GM19397 (cell line): ENCODE measurements at regions not wholly inside any gene's neighbourhood (a gene's known extent, or its start where the extent isn't known, plus 50 kb on each side); places are given as distances from the start of the nearest gene placed in this dataset.

Experiments used
- ATAC-seq: cut with Tn5 transposase; IDR thresholded peaks from one replicate; pipeline ENCODE4 v1.9.1; 2021; ENCODE audit warnings: mild to moderate bottlenecking, moderate library complexity; ENCODE audit not compliant: unreplicated experiment

DNA sequence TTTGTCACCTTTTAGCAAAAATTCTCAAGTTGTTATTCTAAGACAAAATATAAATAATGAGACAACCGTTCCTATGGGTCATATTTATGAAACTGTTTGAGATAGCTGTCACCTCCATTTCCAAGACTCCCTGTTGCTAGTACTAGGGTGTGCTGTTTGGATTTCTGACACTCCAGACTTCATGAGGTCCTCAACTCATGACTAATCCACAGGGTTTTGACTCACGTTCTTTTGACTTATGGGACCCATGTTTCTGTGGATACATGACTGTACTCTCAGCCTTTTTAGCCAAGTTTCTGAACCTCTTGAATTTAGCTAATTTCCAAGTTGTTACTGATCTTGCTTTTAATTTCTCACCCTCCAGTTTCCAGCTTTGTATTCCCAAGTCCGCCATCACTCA, 178.7 kb upstream of the FAM98A start:
- ATAC-seq, result no peak

DNA sequence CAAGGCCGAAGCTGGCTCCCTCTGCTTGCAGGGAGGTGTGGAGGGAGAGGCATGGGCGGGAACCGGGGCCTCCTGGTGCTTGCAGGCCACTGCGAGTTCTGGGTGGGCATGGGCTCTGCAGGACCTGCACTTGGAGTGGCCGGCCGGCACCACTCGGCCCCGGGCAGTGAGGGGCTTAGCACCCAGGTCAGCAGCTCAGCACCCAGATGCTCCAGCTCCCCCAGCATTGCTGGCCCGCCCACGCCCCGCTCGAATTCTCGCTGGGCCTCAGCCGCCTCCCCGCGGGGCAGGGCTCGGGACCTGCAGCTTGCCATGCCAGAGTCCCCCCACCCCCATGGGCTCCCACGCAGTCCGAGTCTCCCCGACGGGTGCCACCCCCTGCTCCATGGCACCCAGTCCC, 176.2 kb upstream of the FAM98A start:
- ATAC-seq, result no peak

DNA sequence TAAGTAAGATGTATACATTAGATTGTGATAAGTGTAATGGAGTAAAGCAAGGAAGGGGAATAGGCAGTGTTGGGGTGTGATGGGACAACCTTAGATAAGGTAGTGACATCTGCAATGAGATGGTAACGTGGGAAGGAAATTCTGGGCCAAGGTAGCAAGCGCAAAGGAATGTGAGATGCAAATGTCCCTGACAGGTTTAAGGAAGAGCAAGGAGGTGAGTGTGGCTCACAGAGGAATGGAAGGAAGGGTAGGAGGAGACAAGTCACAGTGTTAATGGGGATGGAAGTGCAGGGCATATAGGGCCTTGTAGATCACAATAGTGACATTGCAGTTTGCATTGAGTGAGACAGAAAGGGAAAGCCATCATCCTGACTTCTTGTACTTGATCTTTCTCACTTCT, 170.9 kb upstream of the FAM98A start:
- no peak for ATAC-seq

DNA sequence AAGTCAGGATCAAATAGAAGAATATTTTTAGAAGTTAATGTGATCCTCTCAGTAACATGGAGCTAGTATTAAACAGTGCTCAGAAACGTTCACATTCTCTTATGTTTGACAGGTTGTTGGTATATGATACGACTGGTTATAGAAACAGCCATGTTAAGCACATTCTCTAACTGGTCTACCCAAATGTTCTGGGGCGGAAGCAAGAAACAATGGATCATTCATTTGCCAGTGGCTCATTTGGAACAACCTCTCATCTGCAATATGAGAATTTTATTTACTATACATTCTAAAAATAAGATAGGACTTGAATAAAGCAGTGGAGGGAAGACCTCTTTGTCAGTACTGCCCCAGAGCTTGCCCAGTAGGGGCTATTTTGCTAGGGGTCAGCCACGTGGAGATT, 167.1 kb upstream of the FAM98A start:
- no peak for ATAC-seq

DNA sequence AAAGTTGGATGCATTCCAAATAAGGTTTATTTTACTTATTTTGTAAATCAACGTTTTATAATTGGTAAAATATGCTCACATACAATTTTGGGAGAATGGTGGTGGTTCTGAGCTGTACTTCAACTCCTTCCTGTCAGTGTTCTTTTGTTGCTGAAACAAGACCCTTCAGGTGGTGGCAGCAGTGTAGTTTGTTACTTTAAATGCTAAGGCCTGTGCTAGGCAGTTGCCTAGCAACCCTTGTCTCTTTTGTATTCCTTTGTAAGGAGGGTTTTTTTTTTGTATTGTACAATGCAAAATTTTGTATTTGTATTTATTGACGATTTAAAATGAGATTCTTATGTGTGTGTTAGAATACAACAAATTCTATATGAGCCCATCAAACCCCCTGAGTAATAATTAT, 166.0 kb upstream of the FAM98A start:
- ATAC-seq, result no peak

DNA sequence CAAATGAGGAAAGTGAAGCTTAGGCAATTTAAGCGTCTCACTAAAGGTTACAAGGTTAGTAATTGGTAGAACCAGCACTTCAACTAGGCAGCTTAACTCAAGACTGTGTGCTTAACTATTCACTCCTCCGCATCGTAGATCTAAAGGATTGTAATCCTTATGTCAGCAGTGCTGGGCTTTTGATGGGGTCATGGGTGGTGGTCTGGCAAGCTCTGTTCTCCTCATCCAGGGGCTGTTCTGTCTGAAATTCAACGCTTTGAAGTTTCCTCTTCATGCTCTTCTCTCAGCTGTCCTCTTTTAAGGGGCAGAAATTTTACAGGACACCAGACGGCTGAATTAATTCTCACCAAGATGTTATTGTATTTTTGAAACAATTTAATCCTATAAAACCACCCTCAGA, 165.5 kb upstream of the FAM98A start:
- no peak for ATAC-seq

DNA sequence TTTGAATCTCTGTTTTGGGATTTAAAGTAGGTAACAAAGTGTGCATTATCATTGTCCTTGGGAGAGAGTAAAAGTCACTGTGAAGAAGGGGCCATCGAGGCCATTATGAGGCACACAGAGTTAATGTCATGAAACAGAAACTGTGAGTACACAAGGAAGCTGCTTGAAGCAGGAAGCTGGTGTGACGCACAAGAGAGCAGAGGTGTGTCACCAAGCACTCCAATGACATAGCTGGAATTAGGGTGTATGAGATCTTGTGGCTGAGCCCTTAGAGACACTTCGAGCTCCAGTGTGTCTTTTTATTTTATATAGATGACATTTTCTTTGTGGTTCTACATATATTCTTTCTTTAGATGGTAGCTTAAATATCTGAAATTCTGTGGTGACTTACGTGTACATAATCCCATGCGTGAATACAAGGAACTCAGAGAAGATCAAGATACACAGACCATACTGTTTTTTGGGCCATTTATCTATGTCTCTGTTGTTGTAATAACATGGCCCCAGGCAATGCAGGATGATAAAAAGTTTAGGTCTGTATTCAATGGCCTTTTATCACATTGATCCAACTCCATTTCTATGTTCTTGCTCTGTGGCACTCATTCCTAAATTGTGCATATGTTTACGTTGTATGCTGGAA, 164.7 kb upstream of the FAM98A start:
- no peak for ATAC-seq

DNA sequence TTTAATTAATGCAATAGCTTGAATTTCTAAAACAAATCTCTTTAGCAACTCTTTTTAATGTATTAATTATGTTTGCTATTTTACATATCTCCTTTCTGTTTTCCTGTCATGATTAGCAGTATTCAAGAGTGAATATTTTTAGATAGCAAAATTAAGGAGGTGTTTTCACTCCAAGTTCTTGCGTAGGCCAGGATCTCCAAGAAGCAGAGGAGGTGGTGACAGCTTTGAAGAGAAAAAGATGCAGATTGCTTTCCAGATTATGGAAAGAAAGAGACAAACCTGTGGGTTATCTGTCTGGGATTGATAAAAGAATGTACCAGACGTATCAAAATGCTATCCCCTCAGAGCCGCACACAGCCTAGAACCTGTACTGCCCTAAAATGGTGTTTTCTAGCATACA, 163.5 kb upstream of the FAM98A start:
- ATAC-seq, result no peak

DNA sequence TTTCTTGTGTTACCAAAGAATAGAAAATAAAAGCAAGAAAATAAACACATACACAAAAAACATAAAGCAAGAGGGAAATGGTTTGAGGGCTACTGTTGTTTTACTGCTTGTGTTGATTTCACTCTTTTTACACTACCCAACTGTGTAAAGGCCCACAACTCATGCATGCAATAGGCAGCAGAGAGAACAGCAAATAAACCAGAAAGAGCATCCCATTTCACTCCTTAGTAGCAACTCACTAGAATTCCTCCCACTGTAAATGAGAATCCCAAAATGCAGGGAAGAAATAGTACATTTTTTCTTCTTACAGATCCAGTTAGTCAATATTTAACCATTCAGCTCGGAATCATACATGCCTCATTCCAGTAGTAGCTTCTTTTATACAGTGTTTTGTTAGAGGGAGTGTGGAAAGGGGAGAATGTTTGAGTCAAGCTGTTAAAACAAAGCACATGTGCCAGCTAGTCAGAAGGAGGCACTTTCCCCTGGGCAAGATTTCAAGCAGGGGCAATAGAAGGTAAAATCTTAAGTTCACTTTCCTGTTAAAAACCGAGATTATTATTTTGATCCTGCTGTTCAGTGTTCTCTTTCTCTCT, 147.2 kb upstream of the FAM98A start:
- ATAC-seq, result no peak

DNA sequence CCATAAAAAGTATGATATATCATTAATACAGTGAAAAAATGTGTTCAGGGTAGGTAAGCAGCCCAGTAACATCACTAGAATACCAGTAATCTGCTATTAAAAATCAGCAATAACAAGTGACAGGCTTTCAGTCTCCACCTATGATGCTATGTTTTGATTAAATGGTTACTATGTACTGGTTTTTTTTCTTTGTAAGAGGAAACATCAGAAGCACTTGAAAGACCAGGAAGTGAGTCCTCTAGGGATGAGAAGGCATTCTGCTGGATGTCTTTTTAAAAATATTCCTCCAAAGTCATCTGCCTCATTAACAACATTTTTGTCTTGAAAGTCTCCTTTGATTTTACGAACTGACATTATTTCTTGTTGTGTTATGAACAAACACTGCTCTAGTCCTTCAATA, 136.0 kb upstream of the FAM98A start:
- no peak for ATAC-seq

DNA sequence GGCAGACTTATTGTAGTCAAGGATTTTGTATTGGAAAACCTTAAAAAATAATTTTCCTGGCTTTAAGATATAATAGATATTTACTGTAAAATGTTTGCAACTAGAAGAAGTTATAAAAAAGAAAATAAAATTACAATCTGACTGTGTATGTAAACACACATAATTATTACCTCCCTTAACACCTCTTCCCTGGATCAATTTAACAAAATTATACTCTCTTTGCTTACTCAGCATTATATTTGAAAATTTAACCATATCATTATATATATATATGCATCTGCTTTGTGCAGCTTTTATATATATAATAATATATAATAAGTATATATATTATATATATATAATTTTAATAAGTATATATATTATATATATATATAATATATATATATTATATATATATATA, 131.7 kb upstream of the FAM98A start:
- ATAC-seq, result no peak

DNA sequence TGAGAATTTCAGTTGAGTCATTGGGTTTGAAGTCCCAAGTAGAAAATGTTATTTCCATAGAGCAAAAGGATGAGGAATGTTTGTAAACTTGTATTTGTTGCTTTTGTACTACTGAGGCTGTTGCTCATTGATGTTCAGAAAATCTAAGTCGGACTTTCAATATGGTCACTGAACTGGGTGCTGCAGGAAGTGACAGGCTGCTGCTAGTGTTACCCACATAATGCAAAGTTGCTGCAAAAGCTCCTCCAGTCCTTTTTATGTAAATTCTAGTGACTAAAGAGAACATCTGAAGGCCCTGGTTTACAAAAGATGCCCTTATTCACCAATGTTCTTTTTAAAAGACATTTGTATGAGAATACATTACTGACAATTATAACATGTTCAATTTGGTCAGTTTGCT, 131.1 kb upstream of the FAM98A start:
- no peak for ATAC-seq

DNA sequence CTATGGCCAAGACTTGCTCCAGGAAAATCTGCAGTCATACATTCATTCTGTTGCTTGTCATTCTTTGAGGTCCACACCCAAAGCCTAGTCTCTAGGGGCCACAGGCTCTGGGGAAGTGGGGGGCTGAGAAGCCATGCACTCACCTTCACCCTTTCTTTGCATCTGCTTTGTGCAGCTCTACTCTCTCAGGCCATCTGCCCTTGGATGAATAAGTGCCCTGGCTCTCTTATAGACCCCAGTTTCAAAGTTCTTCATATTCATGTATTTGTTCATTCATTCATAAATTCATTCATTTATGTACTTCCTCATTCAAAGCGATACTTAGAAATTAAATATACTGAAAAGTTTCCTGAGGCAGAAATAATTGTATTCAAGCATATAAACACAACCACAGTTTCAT, 130.3 kb upstream of the FAM98A start:
- ATAC-seq, result no peak

DNA sequence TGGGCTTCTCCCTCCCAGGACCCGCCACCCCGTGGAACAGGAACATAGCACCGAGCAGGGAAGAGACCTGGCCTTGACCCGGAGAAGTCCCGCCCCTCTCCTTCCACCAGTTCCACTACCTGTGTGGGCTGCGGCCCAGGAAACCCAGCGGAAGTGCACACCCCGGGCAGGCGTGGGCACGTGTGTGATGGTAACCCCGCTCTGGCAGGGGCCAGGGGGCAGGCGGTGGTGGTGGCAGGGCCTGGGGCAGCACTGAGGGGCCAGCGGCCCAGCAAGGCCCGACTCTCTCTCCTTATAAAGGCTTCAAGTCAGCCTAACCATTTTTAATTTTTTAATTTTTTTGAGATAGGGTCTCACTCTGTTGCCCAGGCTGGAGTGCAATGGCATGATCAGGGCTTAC, 129.0 kb upstream of the FAM98A start:
- ATAC-seq, result no peak

DNA sequence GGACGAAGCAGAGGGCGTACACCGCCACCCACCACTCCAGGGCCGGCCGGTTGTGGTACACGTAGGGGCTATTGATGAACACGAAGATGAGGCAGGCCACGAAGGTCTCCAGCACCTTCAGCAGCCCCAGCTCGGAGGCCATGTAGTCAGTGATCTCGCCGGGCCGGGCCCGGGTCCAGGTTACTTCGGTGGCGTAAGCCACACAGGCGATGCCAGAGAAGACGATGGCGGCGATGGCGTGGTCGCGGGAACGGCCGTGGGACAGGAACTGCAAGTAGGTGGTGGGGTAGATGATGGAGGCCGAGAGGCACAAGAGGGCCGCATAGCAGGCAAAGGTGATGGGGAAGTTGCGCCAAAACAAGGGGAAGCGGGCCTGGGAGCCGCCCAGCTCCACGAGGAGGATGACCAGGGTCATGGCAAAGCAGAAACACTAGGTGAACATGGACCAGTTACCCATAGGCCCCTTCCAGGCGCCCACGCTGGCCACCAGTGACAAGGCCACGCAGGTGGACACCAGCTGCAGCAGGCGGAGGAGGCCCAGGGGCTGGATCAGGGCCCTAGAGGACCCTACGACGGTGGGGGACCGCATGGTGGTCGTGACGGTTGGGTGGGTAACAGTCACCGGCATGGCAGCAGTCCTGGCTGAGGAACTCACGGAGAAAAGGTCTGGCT, 128.4 kb upstream of the FAM98A start:
- ATAC-seq, result no peak

DNA sequence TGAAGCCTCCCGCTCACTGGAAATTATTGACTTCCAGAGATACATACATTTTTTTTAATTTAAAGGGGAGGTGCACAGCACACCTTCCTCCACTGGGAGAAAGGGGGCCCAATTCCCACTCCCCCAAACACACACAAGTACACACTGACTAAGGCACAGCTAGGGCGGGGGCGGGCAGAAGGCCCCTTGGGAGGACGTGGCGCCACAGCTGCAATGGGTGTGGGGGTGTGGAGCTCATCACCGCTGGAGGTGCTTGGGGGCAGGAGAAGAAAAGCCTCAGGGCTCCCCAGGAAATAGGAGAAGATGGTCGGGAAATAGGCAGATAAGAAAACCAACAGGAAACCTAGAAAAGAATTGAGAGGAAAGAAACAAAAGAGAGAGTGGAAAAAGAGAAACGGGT, 127.3 kb upstream of the FAM98A start:
- ATAC-seq, result no peak

DNA sequence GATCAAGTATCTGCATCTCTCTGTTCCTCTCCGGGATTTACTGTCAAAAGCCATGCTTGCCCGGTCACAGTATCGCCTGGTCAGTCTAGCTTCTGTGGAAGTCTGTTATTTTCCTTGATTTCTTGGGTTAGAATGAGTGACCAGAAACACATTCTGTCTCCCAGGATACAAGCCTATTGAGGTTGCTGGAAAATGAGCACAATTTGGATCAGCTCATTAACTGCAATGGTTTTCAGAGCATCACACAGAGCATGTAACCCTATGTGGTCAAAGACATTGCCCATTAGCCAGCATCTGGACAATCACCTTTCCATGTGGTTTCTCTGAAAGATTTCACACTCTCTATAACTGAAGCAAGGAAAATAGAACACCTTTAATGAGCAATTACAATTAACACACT, 124.2 kb upstream of the FAM98A start:
- no peak for ATAC-seq

DNA sequence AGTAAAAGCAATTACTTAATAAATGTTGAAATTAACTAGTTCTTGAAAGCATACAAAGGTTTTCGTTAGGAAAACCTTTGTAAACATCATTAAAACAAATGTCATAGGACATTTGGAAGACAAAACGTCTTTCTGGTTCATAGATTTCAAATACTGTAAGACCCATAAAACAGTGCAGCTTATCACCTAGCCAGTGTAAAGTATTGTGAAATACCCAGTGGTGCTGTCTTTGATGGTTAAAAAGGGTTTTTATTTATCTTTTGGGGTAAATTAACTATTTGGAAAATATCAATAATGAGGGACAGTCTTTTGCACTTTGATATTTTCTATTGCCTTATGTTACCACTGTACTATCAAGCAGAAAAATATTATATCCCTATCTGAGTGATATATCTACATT, 120.0 kb upstream of the FAM98A start:
- ATAC-seq, result no peak

DNA sequence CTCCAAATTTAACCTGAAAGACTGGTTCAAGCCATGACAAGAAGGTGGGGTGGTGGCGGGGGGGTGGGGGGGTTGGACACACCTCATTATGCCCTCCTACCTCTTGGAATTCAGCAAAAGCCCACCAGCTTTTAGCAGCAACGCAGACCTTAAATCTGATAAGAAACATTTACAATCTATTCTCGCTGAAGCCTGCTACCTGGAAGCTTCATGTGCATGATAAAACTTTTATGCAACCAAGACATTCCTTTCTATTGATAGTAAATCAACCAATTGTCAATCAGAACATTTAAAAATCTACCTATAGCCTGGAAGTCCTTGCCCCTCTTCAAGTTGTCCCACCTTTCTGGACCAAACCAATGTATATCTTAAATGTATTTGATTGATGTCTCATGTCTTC, 113.6 kb upstream of the FAM98A start:
- no peak for ATAC-seq

DNA sequence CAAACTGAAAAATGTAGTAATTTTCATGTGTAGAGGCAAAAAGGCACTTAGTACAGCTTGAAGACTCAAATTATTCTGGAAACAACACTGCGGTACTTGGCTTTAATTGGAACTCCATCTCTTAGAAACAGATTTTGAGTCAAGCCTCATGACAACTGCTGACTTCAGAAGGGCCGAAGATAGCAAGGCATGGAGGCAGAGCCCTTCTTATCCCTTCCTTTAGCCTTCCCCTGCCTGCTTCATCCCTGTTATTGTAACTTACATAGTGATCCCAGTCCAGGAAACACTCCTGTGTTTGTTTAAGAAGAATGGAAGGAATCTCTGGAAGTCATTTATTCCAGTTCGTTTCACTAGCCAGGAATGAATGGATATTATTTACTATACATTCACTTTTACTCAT, 110.9 kb upstream of the FAM98A start:
- ATAC-seq, result no peak

DNA sequence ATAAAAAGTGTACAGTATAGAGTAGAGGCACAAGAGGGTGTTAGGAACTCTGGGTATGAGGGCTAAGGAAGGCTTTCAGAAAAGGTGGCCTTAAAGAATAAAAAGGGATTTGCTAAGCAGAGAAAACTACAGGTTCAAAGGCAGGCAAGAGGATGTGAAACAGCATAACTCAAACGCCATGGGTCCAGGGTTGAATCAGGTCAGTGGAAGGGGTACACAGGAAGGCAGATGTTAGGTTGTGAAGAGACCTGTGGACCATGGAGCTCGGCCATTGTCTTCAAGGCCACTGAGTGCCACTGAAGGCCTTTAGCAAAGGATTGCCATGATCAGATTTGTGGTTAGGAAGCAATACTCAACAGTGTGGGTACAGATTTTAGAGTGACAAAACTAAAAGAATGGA, 108.2 kb upstream of the FAM98A start:
- no peak for ATAC-seq

DNA sequence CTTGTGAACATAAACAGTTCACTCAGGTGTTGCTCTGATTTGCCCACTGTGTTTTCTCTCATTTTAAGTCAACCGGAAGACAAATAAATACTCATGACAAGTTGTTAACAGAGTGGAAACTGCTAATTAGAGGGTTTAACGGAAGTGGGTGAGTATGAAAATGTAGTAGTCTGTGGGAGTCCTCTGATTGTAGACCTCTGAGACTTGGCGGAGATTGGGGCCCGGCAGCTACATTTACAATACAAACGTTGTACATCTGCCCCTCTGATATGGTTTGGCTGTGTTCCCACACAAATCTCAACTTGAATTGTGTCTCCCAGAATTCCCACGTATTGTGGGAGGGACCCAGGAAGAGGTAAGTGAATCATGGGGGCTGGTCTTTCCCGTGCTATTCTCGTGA, 107.3 kb upstream of the FAM98A start:
- no peak for ATAC-seq

DNA sequence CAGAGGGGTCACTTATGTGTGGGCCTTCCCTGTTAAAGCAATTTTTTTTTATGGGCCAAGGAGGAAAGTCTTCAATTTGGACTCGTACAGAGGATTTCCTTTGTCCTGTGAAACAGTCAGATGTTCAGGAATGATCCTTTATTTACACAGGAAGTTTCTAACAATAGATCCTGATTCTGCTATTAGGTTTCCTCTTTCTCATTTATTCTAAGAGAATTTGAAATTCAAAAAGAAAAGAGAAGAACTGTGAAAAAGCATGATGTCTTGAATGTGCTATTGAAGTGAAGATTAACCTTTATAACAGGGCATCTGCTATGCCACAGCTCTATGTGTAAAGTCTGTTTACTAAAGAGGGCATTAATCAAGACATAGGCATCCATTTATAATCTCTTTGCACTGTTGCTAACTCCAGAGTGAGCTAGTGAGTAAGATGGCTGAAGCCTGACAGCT, 105.3 kb upstream of the FAM98A start:
- no peak for ATAC-seq
